ENCODE measurements at regions not wholly inside any gene's neighbourhood (a gene's known extent, or its start where the extent isn't known, plus 50 kb on each side); places are given as distances from the start of the nearest gene placed in this dataset.
"Not testable (repeated sequence)": the region's sequence is repeated elsewhere in the genome, so short reads cannot be mapped to it uniquely, and the experiment has no call there.

GRCh38 chr3:145492456-145492855, 668.5 kb downstream of the PLOD2 start:
- DNase-seq (ENCODE audit: insufficient read length, low spot score) (no peak), FAIRE-seq (no peak)

GRCh38 chr3:145517416-145517815, 643.6 kb downstream of the PLOD2 start:
- not testable (repeated sequence) for FAIRE-seq; DNase-seq (ENCODE audit: insufficient read length, low spot score)

More at GRCh38 chr3:145492456-145492855, 668.5 kb downstream of the PLOD2 start:
- TF ChIP-seq POLR2A (IDR thresholded peaks at IDR 0.05; ENCODE audit: low read depth, low read length) = no peak

GRCh38 chr3:145518639-145519038, 642.3 kb downstream of the PLOD2 start:
- FAIRE-seq (no peak), DNase-seq (ENCODE audit: insufficient read length, low spot score) (no peak)
- no peak for TF ChIP-seq POLR2A (IDR thresholded peaks at IDR 0.05; ENCODE audit: low read depth, low read length)

GRCh38 chr3:145519398-145520047, 641.5 kb downstream of the PLOD2 start:
- DNase-seq (ENCODE audit: insufficient read length, low spot score) (no peak), FAIRE-seq (no peak)

GRCh38 chr3:145522179-145522578, 638.8 kb downstream of the PLOD2 start:
- FAIRE-seq = no peak

More at GRCh38 chr3:145519398-145520047, 641.5 kb downstream of the PLOD2 start:
- no peak for TF ChIP-seq POLR2A (IDR thresholded peaks at IDR 0.05; ENCODE audit: low read depth, low read length)

GRCh38 chr3:145522893-145523651, 637.9 kb downstream of the PLOD2 start:
- FAIRE-seq (no peak), DNase-seq (ENCODE audit: insufficient read length, low spot score) (no peak)
- TF ChIP-seq POLR2A (IDR thresholded peaks at IDR 0.05; ENCODE audit: low read depth, low read length) = no peak

More at GRCh38 chr3:145522179-145522578, 638.8 kb downstream of the PLOD2 start:
- no peak for TF ChIP-seq POLR2A (IDR thresholded peaks at IDR 0.05; ENCODE audit: low read depth, low read length)
- no peak for DNase-seq (ENCODE audit: insufficient read length, low spot score)

- no peak for TF ChIP-seq POLR2A (IDR thresholded peaks at IDR 0.05; ENCODE audit: low read depth, low read length)
- FAIRE-seq = no peak
- no peak for DNase-seq (ENCODE audit: insufficient read length, low spot score)
Observed at GRCh38 chr3:145531548-145531947, 629.4 kb downstream of the PLOD2 start.

- no peak for DNase-seq (ENCODE audit: insufficient read length, low spot score)
- no peak for FAIRE-seq
- TF ChIP-seq POLR2A (IDR thresholded peaks at IDR 0.05; ENCODE audit: low read depth, low read length) = no peak
Observed at GRCh38 chr3:145533696-145534095, 627.3 kb downstream of the PLOD2 start.

- no peak for TF ChIP-seq POLR2A (IDR thresholded peaks at IDR 0.05; ENCODE audit: low read depth, low read length)
- DNase-seq (ENCODE audit: insufficient read length, low spot score) (no peak), FAIRE-seq (no peak)
Observed at GRCh38 chr3:145536461-145536860, 624.5 kb downstream of the PLOD2 start.

GRCh38 chr3:145550522-145550921, 610.5 kb downstream of the PLOD2 start:
- DNase-seq (ENCODE audit: insufficient read length, low spot score) (no peak), FAIRE-seq (no peak)
- TF ChIP-seq POLR2A (IDR thresholded peaks at IDR 0.05; ENCODE audit: low read depth, low read length) = no peak

GRCh38 chr3:145557405-145557804, 603.6 kb downstream of the PLOD2 start:
- DNase-seq (ENCODE audit: insufficient read length, low spot score) (no peak), FAIRE-seq (no peak)
- no peak for TF ChIP-seq POLR2A (IDR thresholded peaks at IDR 0.05; ENCODE audit: low read depth, low read length)

GRCh38 chr3:145578471-145578870, 582.5 kb downstream of the PLOD2 start:
- no peak for FAIRE-seq
- DNase-seq (ENCODE audit: insufficient read length, low spot score) = no peak
- TF ChIP-seq POLR2A (IDR thresholded peaks at IDR 0.05; ENCODE audit: low read depth, low read length) = no peak

- no peak for FAIRE-seq
- no peak for TF ChIP-seq POLR2A (IDR thresholded peaks at IDR 0.05; ENCODE audit: low read depth, low read length)
Observed at GRCh38 chr3:145581694-145582093, 579.3 kb downstream of the PLOD2 start.

GRCh38 chr3:145604851-145605250, 556.1 kb downstream of the PLOD2 start:
- DNase-seq (ENCODE audit: insufficient read length, low spot score) (no peak), FAIRE-seq (no peak)
- no peak for TF ChIP-seq POLR2A (IDR thresholded peaks at IDR 0.05; ENCODE audit: low read depth, low read length)

More at GRCh38 chr3:145581694-145582093, 579.3 kb downstream of the PLOD2 start:
- DNase-seq (ENCODE audit: insufficient read length, low spot score) = no peak

GRCh38 chr3:145620002-145620401, 541.0 kb downstream of the PLOD2 start:
- FAIRE-seq (no peak), DNase-seq (ENCODE audit: insufficient read length, low spot score) (no peak)
- TF ChIP-seq POLR2A (IDR thresholded peaks at IDR 0.05; ENCODE audit: low read depth, low read length) = no peak

All from H54 (cell line).